HG02973 (cell line): ENCODE measurements at regions not wholly inside any gene's neighbourhood (a gene's known extent, or its start where the extent isn't known, plus 50 kb on each side); places are given as distances from the start of the nearest gene placed in this dataset.

Experiments used
- ATAC-seq: cut with Tn5 transposase; IDR thresholded peaks from one replicate; pipeline ENCODE4 v1.9.1; 2021; ENCODE audit warnings: moderate library complexity; ENCODE audit not compliant: unreplicated experiment

GRCh38 chr9:82679472-82679871, 383.5 kb downstream of the RASEF start:
- no peak for ATAC-seq

GRCh38 chr9:82680179-82680935, 382.6 kb downstream of the RASEF start:
- ATAC-seq = no peak

GRCh38 chr9:82681809-82682208, 381.1 kb downstream of the RASEF start:
- ATAC-seq = no peak

GRCh38 chr9:82682431-82682830, 380.5 kb downstream of the RASEF start:
- no peak for ATAC-seq

GRCh38 chr9:82695704-82696103, 367.2 kb downstream of the RASEF start:
- ATAC-seq = no peak

GRCh38 chr9:82706786-82707185, 356.2 kb downstream of the RASEF start:
- ATAC-seq = no peak

- no peak for ATAC-seq
Measured at GRCh38 chr9:82716821-82717220, 346.1 kb downstream of the RASEF start.

GRCh38 chr9:82720515-82720914, 342.4 kb downstream of the RASEF start:
- no peak for ATAC-seq

- no peak for ATAC-seq
Measured at GRCh38 chr9:82721593-82721992, 341.3 kb downstream of the RASEF start.

GRCh38 chr9:82722051-82722450, 340.9 kb downstream of the RASEF start:
- no peak for ATAC-seq

GRCh38 chr9:82722561-82722960, 340.4 kb downstream of the RASEF start:
- no peak for ATAC-seq

GRCh38 chr9:82726424-82727276, 336.3 kb downstream of the RASEF start:
- ATAC-seq = no peak

- no peak for ATAC-seq
Measured at GRCh38 chr9:82729141-82729540, 333.8 kb downstream of the RASEF start.

GRCh38 chr9:82729991-82730589, 332.9 kb downstream of the RASEF start:
- no peak for ATAC-seq

- no peak for ATAC-seq
Measured at GRCh38 chr9:82732928-82733327, 330.0 kb downstream of the RASEF start.

GRCh38 chr9:82736126-82736525, 326.8 kb downstream of the RASEF start:
- no peak for ATAC-seq

GRCh38 chr9:82736701-82737100, 326.2 kb downstream of the RASEF start:
- ATAC-seq = no peak

- ATAC-seq = no peak
Measured at GRCh38 chr9:82745919-82746318, 317.0 kb downstream of the RASEF start.

GRCh38 chr9:82750411-82750913, 312.5 kb downstream of the RASEF start:
- no peak for ATAC-seq

- ATAC-seq = no peak
Measured at GRCh38 chr9:82757924-82758323, 305.0 kb downstream of the RASEF start.

- no peak for ATAC-seq
Measured at GRCh38 chr9:82761027-82761426, 301.9 kb downstream of the RASEF start.

GRCh38 chr9:82761956-82762355, 301.0 kb downstream of the RASEF start:
- no peak for ATAC-seq
